Thyroid gland (tissue), 4 donors: ENCODE measurements at regions not wholly inside any gene's neighbourhood (a gene's known extent, or its start where the extent isn't known, plus 50 kb on each side); places are given as distances from the start of the nearest gene placed in this dataset.

Experiments used
- DNase-seq, 2 donors: peaks; one replicate each; pipeline ENCODE4 v3.0.0-alpha.2; 2019
- H3K27ac ChIP-seq, 3 donors: fragments of 200-600 bp; sonication (generic); 1 replicate in 2 of 3; 2 replicates in 1 of 3; pipeline ENCODE4 v1.5.1; 2016 to 2019; ENCODE audit warnings: mild to moderate bottlenecking in 1 of 3, moderate library complexity in 1 of 3
- H3K27me3 ChIP-seq: fragments of 200-600 bp; sonication (generic); one replicate; pipeline ENCODE4 v1.5.1; 2019
- H3K36me3 ChIP-seq, 2 donors: fragments of 200-600 bp; sonication (generic); one replicate each; pipeline ENCODE4 v1.5.1; 2016 to 2019
- H3K4me1 ChIP-seq, 2 donors: fragments of 200-600 bp; sonication (generic); one replicate each; pipeline ENCODE4 v1.5.1; 2017 to 2019
- H3K4me3 ChIP-seq, 3 donors: fragments of 200-600 bp; sonication (generic); replicated peaks in 1 of 3; 1 replicate in 2 of 3; 2 replicates in 1 of 3; pipeline ENCODE4 v1.5.1; 2016; ENCODE audit warnings: mild to moderate bottlenecking in 1 of 3
- H3K9me3 ChIP-seq: fragments of 200-600 bp; sonication (generic); one replicate; pipeline ENCODE4 v1.5.1; 2017
- CTCF ChIP-seq, 6 experiments: fragments of 200-600 bp in 3 of 6; fragments of 450-650 bp in 3 of 6; sonication (generic) in 3 of 6; IDR thresholded peaks; one replicate each; pipeline ENCODE4 v1.5.1; 2016 to 2019; ENCODE audit warnings: antibody characterized with exemption in 6 of 6, mild to moderate bottlenecking in 2 of 6, inconsistent platforms in 1 of 6, moderate library complexity in 1 of 6
- POLR2A ChIP-seq, 2 donors: fragments of 450-650 bp; IDR thresholded peaks; one replicate each; pipeline ENCODE4 v1.6.1; 2017; ENCODE audit warnings: antibody characterized with exemption in 2 of 2, mild to moderate bottlenecking in 2 of 2, moderate library complexity in 1 of 2
- WGBS, 2 donors: methylation state at CpG; one replicate each; pipeline ENCODE4 v1.1.5; 2017; 5-methylcytosine and 5-hydroxymethylcytosine counted together
- intact Hi-C: fragments of 100-400 bp; cut with DNase I; formaldehyde crosslinking; loops from one replicate; pipeline ENCODE4 v1.15.1; 2023

- Histone ChIP-seq H3K36me3 (no peaks in the 10 kb centered on the region), H3K4me1 (no peaks in the 10 kb centered on the region), H3K9me3 (no peaks in the 10 kb centered on the region), H3K27ac (no peak overlapping the region), H3K4me3 (no peak overlapping the region), H3K27me3 (no peaks in the 10 kb centered on the region)
- 64 to 74% methylated on average over 1 of the region's 1 CpG for WGBS, 2 donors
- DNase-seq: no peak
- intact Hi-C loops: no loop called here
- no peak for TF ChIP-seq CTCF (IDR thresholded peaks at IDR 0.05)
- TF ChIP-seq POLR2A (IDR thresholded peaks at IDR 0.05): no peak
These were observed 223.3 kb upstream of the ATP5MC3 start for GRCh38 chr2:175404839-175405238.

GRCh38 chr2:175403599-175404221 lies 222.2 kb upstream of the ATP5MC3 start:
- H3K4me3 ChIP-seq: no peak overlapping the region
- H3K27ac ChIP-seq: no peak overlapping the region
- TF ChIP-seq POLR2A (IDR thresholded peaks at IDR 0.05) (no peak), CTCF (IDR thresholded peaks at IDR 0.05) (no peak)
- intact Hi-C loops: no loop called here
- H3K4me1 ChIP-seq: no peaks in the 10 kb centered on the region
- no peaks in the 10 kb centered on the region for H3K36me3 ChIP-seq
- no peak for DNase-seq
- 78 to 80% methylated on average over 1 of the region's 1 CpG for WGBS, 2 donors
- H3K9me3 ChIP-seq: no peaks in the 10 kb centered on the region
- no peaks in the 10 kb centered on the region for H3K27me3 ChIP-seq

GRCh38 chr2:175402571-175402970 lies 221.1 kb upstream of the ATP5MC3 start:
- TF ChIP-seq CTCF (IDR thresholded peaks at IDR 0.05) (no peak), POLR2A (IDR thresholded peaks at IDR 0.05) (no peak)
- Histone ChIP-seq H3K27ac (no peak overlapping the region), H3K36me3 (no peaks in the 10 kb centered on the region), H3K9me3 (no peaks in the 10 kb centered on the region), H3K27me3 (no peaks in the 10 kb centered on the region), H3K4me3 (no peak overlapping the region), H3K4me1 (no peaks in the 10 kb centered on the region)
- intact Hi-C loops: no loop called here
- no peak for DNase-seq
- 62 to 71% methylated on average over 2 of the region's 2 CpGs for WGBS, 2 donors

- 88 to 90% methylated on average over 3 of the region's 3 CpGs for WGBS, 2 donors
- intact Hi-C loops: no loop called here
These were observed 220.5 kb upstream of the ATP5MC3 start for GRCh38 chr2:175401956-175402469.

More at GRCh38 chr2:175401956-175402469, 220.5 kb upstream of the ATP5MC3 start:
- no peak for DNase-seq
- H3K4me1 ChIP-seq: no peaks in the 10 kb centered on the region
- no peak overlapping the region for H3K4me3 ChIP-seq
- H3K27me3 ChIP-seq: no peaks in the 10 kb centered on the region
- TF ChIP-seq POLR2A (IDR thresholded peaks at IDR 0.05) (no peak), CTCF (IDR thresholded peaks at IDR 0.05) (no peak)
- no peak overlapping the region for H3K27ac ChIP-seq
- H3K9me3 ChIP-seq: no peaks in the 10 kb centered on the region
- H3K36me3 ChIP-seq: no peaks in the 10 kb centered on the region
